Ovary (tissue), 7 donors: ENCODE measurements at regions not wholly inside any gene's neighbourhood (a gene's known extent, or its start where the extent isn't known, plus 50 kb on each side); places are given as distances from the start of the nearest gene placed in this dataset.

Experiments
- DNase-seq, 5 donors: peaks; one replicate each; pipeline ENCODE4 v3.0.0-alpha.2; 2019 to 2020
- H3K27ac ChIP-seq, 2 donors: fragments of 200-600 bp; one replicate each; pipeline versions ENCODE4 v1.5.1 to v1.8.0; 2019 to 2022
- H3K27me3 ChIP-seq: fragments of 200-600 bp; one replicate; pipeline ENCODE4 v1.8.0; 2022
- H3K36me3 ChIP-seq: fragments of 200-600 bp; sonication (generic); one replicate; pipeline ENCODE4 v1.5.1; 2019
- H3K4me1 ChIP-seq: one replicate; pipeline ENCODE4 v1.8.1; 2013; ENCODE audit warnings: mild to moderate bottlenecking, moderate library complexity; ENCODE audit not compliant: insufficient read depth
- H3K4me3 ChIP-seq: fragments of 200-600 bp; sonication (generic); one replicate; pipeline ENCODE4 v1.5.1; 2017
- H3K9me3 ChIP-seq, 2 donors: fragments of 200-600 bp in 1 of 2; sonication (generic) in 1 of 2; one replicate each; pipeline versions ENCODE4 v1.5.1 to v1.8.1; 2013 to 2019; ENCODE audit warnings: mild to moderate bottlenecking in 1 of 2, moderate library complexity in 1 of 2
- EP300 ChIP-seq: sonication (generic); formaldehyde crosslinking; IDR thresholded peaks from one replicate; pipeline ENCODE4 v1.6.1; 2017; ENCODE audit warnings: antibody characterized with exemption
- POLR2A ChIP-seq: fragments of 450-650 bp; IDR thresholded peaks from one replicate; pipeline ENCODE4 v1.6.1; 2017; ENCODE audit warnings: antibody characterized with exemption, mild to moderate bottlenecking, moderate library complexity
- WGBS, 3 donors: extraction: QIAGEN DNeasy Blood & Tissue Kit in 1 of 3; methylation state at CpG; one replicate each; pipeline versions ENCODE4 v1.1.5 to v1.1.7; 2013 to 2017; 5-methylcytosine and 5-hydroxymethylcytosine counted together
- intact Hi-C, 4 donors: fragments of 100-400 bp; cut with DNase I; formaldehyde crosslinking; loops; one replicate each; pipeline versions ENCODE4 v1.11.0 to v1.15.1; 2022 to 2023
- TF ChIP-seq, protein P1 (sequence below), 3 donors: fragments of 450-650 bp in 2 of 3; fragments of 200-600 bp in 1 of 3; IDR thresholded peaks; one replicate each; pipeline versions ENCODE4 v1.5.1 to v1.8.0; 2016 to 2022; ENCODE audit warnings: antibody characterized with exemption in 3 of 3, mild to moderate bottlenecking in 1 of 3
- donor health status: DM: no; HTN: no; CAD: no; lungs with moderate emphysema.
- donor health status: DM: no; HTN: no; CAD: no.
- donor health status: Bipolar disorder and iron deficiency.
- donor health status: DM: no; HTN: no; CAD: no.
- donor health status: DM: yes; HTN: yes; CAD: no.

DNA sequence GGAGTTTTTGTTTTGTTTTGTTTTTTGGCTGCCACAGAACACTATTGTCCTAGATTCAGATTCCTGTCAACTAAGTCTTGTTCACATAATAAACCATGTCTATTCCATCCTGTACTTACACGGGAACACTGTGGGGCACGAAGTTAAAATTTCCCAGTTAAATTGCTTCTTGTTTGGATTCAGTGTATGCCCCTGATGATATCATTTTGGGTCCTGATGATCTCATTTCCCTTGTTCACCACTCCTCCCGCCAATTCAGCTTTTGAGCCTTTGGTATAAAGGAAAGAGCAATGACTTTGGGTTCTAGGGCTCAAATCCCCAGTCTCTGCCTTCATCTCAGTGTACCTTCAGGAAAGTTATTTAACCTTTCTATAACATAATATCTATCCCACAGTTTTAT is 333.5 kb downstream of the FBXW7 start:
- TF ChIP-seq POLR2A, result no peak
- no peak for TF ChIP-seq EP300
- WGBS, 3 donors, result 83 to 91% (median 90%) methylated on average over 3 of the region's 3 CpGs
- no peak overlapping the region for H3K4me3 ChIP-seq

GRCh38 chr4:152200511-152201333 is 335.2 kb downstream of the FBXW7 start:
- Histone ChIP-seq H3K4me1 (no peaks in the 10 kb centered on the region), H3K4me3 (no peak overlapping the region), H3K27me3 (no peaks in the 10 kb centered on the region), H3K36me3 (no peaks in the 10 kb centered on the region), H3K9me3 (no peaks in the 10 kb centered on the region), H3K27ac (no peak overlapping the region)
- intact Hi-C loops, result no loop called here
- 71 to 76% (median 73%) methylated on average over 7 of the region's 7 CpGs for WGBS, 3 donors
- no peak for DNase-seq
- TF ChIP-seq POLR2A (no peak), EP300 (no peak)
- TF ChIP-seq, protein P1, sequence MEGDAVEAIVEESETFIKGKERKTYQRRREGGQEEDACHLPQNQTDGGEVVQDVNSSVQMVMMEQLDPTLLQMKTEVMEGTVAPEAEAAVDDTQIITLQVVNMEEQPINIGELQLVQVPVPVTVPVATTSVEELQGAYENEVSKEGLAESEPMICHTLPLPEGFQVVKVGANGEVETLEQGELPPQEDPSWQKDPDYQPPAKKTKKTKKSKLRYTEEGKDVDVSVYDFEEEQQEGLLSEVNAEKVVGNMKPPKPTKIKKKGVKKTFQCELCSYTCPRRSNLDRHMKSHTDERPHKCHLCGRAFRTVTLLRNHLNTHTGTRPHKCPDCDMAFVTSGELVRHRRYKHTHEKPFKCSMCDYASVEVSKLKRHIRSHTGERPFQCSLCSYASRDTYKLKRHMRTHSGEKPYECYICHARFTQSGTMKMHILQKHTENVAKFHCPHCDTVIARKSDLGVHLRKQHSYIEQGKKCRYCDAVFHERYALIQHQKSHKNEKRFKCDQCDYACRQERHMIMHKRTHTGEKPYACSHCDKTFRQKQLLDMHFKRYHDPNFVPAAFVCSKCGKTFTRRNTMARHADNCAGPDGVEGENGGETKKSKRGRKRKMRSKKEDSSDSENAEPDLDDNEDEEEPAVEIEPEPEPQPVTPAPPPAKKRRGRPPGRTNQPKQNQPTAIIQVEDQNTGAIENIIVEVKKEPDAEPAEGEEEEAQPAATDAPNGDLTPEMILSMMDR (IDR thresholded peaks at IDR 0.05), result no peak

More for the DNA sequence above, 333.5 kb downstream of the FBXW7 start:
- H3K27me3 ChIP-seq, result no peaks in the 10 kb centered on the region
- H3K27ac ChIP-seq, result no peak overlapping the region
- no peaks in the 10 kb centered on the region for H3K9me3 ChIP-seq
- intact Hi-C loops, result no loop called here
- no peaks in the 10 kb centered on the region for H3K36me3 ChIP-seq
- no peaks in the 10 kb centered on the region for H3K4me1 ChIP-seq
- no peak for DNase-seq

- H3K27ac ChIP-seq, result no peak overlapping the region
- DNase-seq, result no peak
- intact Hi-C loops, result no loop called here
Measured at GRCh38 chr4:152197211-152197610, 338.7 kb downstream of the FBXW7 start.

DNA sequence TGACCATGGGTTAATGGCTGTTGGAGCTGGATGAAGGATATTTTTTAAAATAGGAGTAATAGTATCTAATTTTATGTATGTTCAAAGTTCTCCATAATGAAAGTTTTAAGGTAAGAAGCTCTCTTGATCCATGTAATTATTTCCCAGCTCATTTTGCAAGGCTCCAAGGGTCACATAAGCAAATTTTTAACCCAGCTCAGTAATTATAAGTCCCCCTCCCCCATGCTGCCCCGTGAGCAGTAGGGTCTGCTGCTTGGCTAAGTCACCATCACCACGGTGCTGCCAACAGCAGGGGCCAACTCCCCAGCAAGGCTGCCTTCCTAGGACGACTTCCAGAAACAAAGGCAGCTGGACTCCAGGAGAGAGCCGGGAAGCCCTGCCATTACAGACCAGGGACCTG is 340.0 kb downstream of the FBXW7 start:
- H3K27me3 ChIP-seq, result no peaks in the 10 kb centered on the region
- DNase-seq, result no peak

More at GRCh38 chr4:152197211-152197610, 338.7 kb downstream of the FBXW7 start:
- H3K9me3 ChIP-seq, result no peaks in the 10 kb centered on the region
- no peaks in the 10 kb centered on the region for H3K27me3 ChIP-seq
- TF ChIP-seq, protein P1 (IDR thresholded peaks at IDR 0.05), result no peak
- TF ChIP-seq EP300 (no peak), POLR2A (no peak)
- H3K4me3 ChIP-seq, result no peak overlapping the region
- no peaks in the 10 kb centered on the region for H3K4me1 ChIP-seq
- H3K36me3 ChIP-seq, result no peaks in the 10 kb centered on the region
- WGBS, 3 donors, result 26 to 30% (median 27%) methylated on average over 6 of the region's 6 CpGs

More for the DNA sequence above, 340.0 kb downstream of the FBXW7 start:
- Histone ChIP-seq H3K27ac (no peak overlapping the region), H3K9me3 (no peaks in the 10 kb centered on the region), H3K4me3 (no peak overlapping the region), H3K36me3 (no peaks in the 10 kb centered on the region), H3K4me1 (no peaks in the 10 kb centered on the region)
- 64 to 78% (median 71%) methylated on average over 4 of the region's 4 CpGs for WGBS, 3 donors
- TF ChIP-seq POLR2A, result no peak
- no peak for TF ChIP-seq EP300
- TF ChIP-seq, protein P1 (IDR thresholded peaks at IDR 0.05), result no peak
- intact Hi-C loops, result no loop called here
